HepG2 (cell line): ENCODE measurements at regions not wholly inside any gene's neighbourhood (a gene's known extent, or its start where the extent isn't known, plus 50 kb on each side); places are given as distances from the start of the nearest gene placed in this dataset.

Source experiments
- ATAC-seq: fragments of 200-7000 bp; cut with Tn5 transposase; 3 replicates; pipeline ENCODE4 v1.9.1; 2020; ENCODE audit warnings: mild to moderate bottlenecking, moderate library complexity
- BruUV-seq: library from RNA; stranded (reverse); fragments of 400-500 nt; replicated peaks from 2 replicates; lab custom pipeline; 2021; lab: Mats Ljungman, UMichigan
- CTCF ChIA-PET: fragments of 300-600 bp; formaldehyde crosslinking; extraction: SDS; loops from one replicate; lab custom pipeline; 2021; ENCODE audit warnings: low total read pairs, inconsistent platforms, low intra/inter-chr PET ratio; lab: Yijun Ruan, JAX
- POLR2A ChIA-PET: fragments of 350-600 bp; sonication (Branson Sonifier 250); formaldehyde crosslinking; loops from one replicate; lab custom pipeline; 2020; ENCODE audit warnings: antibody characterized with exemption, inconsistent platforms; lab: Yijun Ruan, JAX
- DNase-seq: peaks from one replicate; pipeline ENCODE4 v3.0.0-alpha.2; 2015; ENCODE audit warnings: low spot score
- FAIRE-seq: peaks from 3 replicates; lab custom pipeline; 2011; peaks lifted over from hg19 to GRCh38; lab: Jason Lieb, UNC
- H2AFZ ChIP-seq: one replicate; pipeline ENCODE4 v1.6.1; 2011; ENCODE audit warnings: low read length, inconsistent platforms
- H3K27ac ChIP-seq: fragments of 300-600 bp; 3 replicates; pipeline ENCODE4 v1.8.0; 2011; ENCODE audit warnings: mixed run types, mild to moderate bottlenecking, mixed read lengths, low read length, inconsistent platforms; ENCODE audit not compliant: insufficient read depth; ENCODE audit errors: extremely low read length
- H3K27me3 ChIP-seq, 2 experiments: fragments of 200-600 bp in 1 of 2; 2 replicates in 1 of 2; 3 replicates in 1 of 2; pipeline versions ENCODE4 v1.6.0 to v1.8.0; 2011; ENCODE audit warnings: low read length in 2 of 2, mild to moderate bottlenecking in 2 of 2, moderate library complexity in 2 of 2, inconsistent platforms in 1 of 2; ENCODE audit not compliant: insufficient read depth in 2 of 2, control insufficient read depth in 1 of 2
- H3K36me3 ChIP-seq, 2 experiments: fragments of 200-600 bp in 1 of 2; replicated peaks in 1 of 2; 2 replicates in 1 of 2; 3 replicates in 1 of 2; pipeline versions ENCODE4 v1.5.1 to v1.8.0; 2011; ENCODE audit warnings: low read length in 2 of 2, inconsistent platforms in 1 of 2; ENCODE audit not compliant: insufficient read depth in 2 of 2, control insufficient read depth in 1 of 2
- H3K4me1 ChIP-seq: 2 replicates; pipeline ENCODE4 v1.5.1; 2012; ENCODE audit warnings: low read length, inconsistent platforms; ENCODE audit not compliant: insufficient read depth
- H3K4me2 ChIP-seq: 2 replicates; pipeline ENCODE4 v1.6.0; 2011; ENCODE audit warnings: low read depth, low read length, inconsistent platforms
- H3K4me3 ChIP-seq, 3 experiments: fragments of 200-600 bp in 1 of 3; sonication (generic), shearing (Covaris generic) in 1 of 3; replicated peaks in 1 of 3; 2 replicates each; pipeline ENCODE4 v1.5.1; 2011 to 2016; ENCODE audit warnings: low read length in 3 of 3, inconsistent platforms in 2 of 3, low read depth in 2 of 3, mild to moderate bottlenecking in 2 of 3, control low read depth in 1 of 3, mixed read lengths in 1 of 3; ENCODE audit not compliant: insufficient read depth in 1 of 3
- H3K79me2 ChIP-seq: one replicate; pipeline ENCODE4 v1.6.1; 2011; ENCODE audit warnings: low read length, inconsistent platforms; ENCODE audit not compliant: insufficient read depth
- H3K9ac ChIP-seq: 2 replicates; pipeline ENCODE4 v1.6.0; 2011; ENCODE audit warnings: mild to moderate bottlenecking, low read depth, low read length, inconsistent platforms; ENCODE audit not compliant: insufficient read depth
- H3K9me3 ChIP-seq: 2 replicates; pipeline ENCODE4 v1.5.1; 2012; ENCODE audit warnings: mild to moderate bottlenecking, low read length
- H4K20me1 ChIP-seq: 2 replicates; pipeline ENCODE4 v1.6.0; 2011; ENCODE audit warnings: inconsistent platforms, mild to moderate bottlenecking, low read length, moderate library complexity; ENCODE audit not compliant: insufficient read depth
- BATF2 ChIP-seq: sonication (generic); formaldehyde crosslinking; IDR thresholded peaks from 2 replicates; pipeline ENCODE4 v1.8.0; 2022; ENCODE audit warnings: mild to moderate bottlenecking, missing genetic modification reagents, moderate library complexity
- CREBL2 ChIP-seq: sonication (generic); formaldehyde crosslinking; IDR thresholded peaks from 2 replicates; pipeline ENCODE4 v1.8.1; 2023; ENCODE audit warnings: missing genetic modification reagents, mild to moderate bottlenecking, borderline replicate concordance
- GLMP ChIP-seq: sonication (generic); formaldehyde crosslinking; IDR thresholded peaks from 2 replicates; pipeline ENCODE4 v1.9.0; 2021; ENCODE audit warnings: missing genetic modification reagents, mild to moderate bottlenecking, borderline replicate concordance
- IKZF5 ChIP-seq: IDR thresholded peaks from 2 replicates; pipeline ENCODE4 v1.6.1; 2018; ENCODE audit warnings: missing genetic modification reagents, mild to moderate bottlenecking, missing compliant biosample characterization
- KDM6A ChIP-seq: IDR thresholded peaks from 2 replicates; pipeline ENCODE4 v1.6.1; 2016; ENCODE audit warnings: low read depth
- MTA3 ChIP-seq: sonication (generic); formaldehyde crosslinking; IDR thresholded peaks from 2 replicates; pipeline ENCODE4 v1.4.0; 2020; ENCODE audit warnings: missing genetic modification reagents
- TEAD2 ChIP-seq: sonication (generic); formaldehyde crosslinking; IDR thresholded peaks from 2 replicates; pipeline ENCODE4 v1.9.0; 2021; ENCODE audit warnings: missing genetic modification reagents
- ZNF44 ChIP-seq: sonication (generic); formaldehyde crosslinking; IDR thresholded peaks from 2 replicates; pipeline ENCODE4 v1.5.1; 2020; ENCODE audit warnings: mild to moderate bottlenecking, missing genetic modification reagents
- ZNF775 ChIP-seq: sonication (generic); formaldehyde crosslinking; IDR thresholded peaks from 2 replicates; pipeline ENCODE4 v1.4.0; 2020; ENCODE audit warnings: missing genetic modification reagents, mild to moderate bottlenecking, moderate library complexity, borderline replicate concordance
- ZXDC ChIP-seq: sonication (generic); formaldehyde crosslinking; IDR thresholded peaks from 2 replicates; pipeline ENCODE4 v1.5.0; 2020; ENCODE audit warnings: mild to moderate bottlenecking, missing genetic modification reagents
- in situ Hi-C: cut with HindIII; loops from 2 replicates; pipeline ENCODE4 v1.10.0; 2017; ENCODE audit warnings: low pct_unique_long_range_greater_than_20kb; ENCODE audit not compliant: extremely low pct_ligation_motif_present
- intact Hi-C: fragments of 100-400 bp; cut with micrococcal nuclease; formaldehyde crosslinking; loops from one replicate; pipeline ENCODE4 v1.10.0; 2022; ENCODE audit not compliant: unreplicated experiment

GRCh38 chr12:126084480-126084879 is 1019.2 kb downstream of the AACS start:
- no peak for ATAC-seq

More at GRCh38 chr12:126084480-126084879, 1019.2 kb downstream of the AACS start:
- Histone ChIP-seq H3K27me3 (no peaks in the 10 kb centered on the region), H3K36me3 (no peaks in the 10 kb centered on the region), H3K9ac (no peak overlapping the region), H3K27ac (no peak overlapping the region), H4K20me1 (no peaks in the 10 kb centered on the region), H3K4me2 (no peak overlapping the region), H2AFZ (no peak overlapping the region), H3K9me3 (peaks cover 68% of the 10 kb centered on the region), H3K4me1 (no peaks in the 10 kb centered on the region), H3K79me2 (no peaks in the 10 kb centered on the region), H3K4me3 (no peak overlapping the region)
- intact Hi-C loops (no loop called here), in situ Hi-C loops (no loop called here)
- no peak for DNase-seq
- no peak for TF ChIP-seq MTA3 (CRISPR knock-in tag)
- no peak for TF ChIP-seq CREBL2 (CRISPR knock-in tag)
- no peak for TF ChIP-seq ZXDC (CRISPR knock-in tag)
- TF ChIP-seq IKZF5 (CRISPR knock-in tag) = no peak
- no peak for TF ChIP-seq ZNF775
- TF ChIP-seq ZNF44 (CRISPR knock-in tag) = no peak
- TF ChIP-seq GLMP (CRISPR knock-in tag) = no peak
- TF ChIP-seq TEAD2 = no peak
- TF ChIP-seq KDM6A = no peak
- no peak for TF ChIP-seq BATF2 (CRISPR knock-in tag)
- POLR2A ChIA-PET = no interaction called here
- CTCF ChIA-PET = no interaction called here
- no TSS peak for BruUV-seq
- FAIRE-seq = no peak
